H9 (cell line): ENCODE measurements at regions not wholly inside any gene's neighbourhood (a gene's known extent, or its start where the extent isn't known, plus 50 kb on each side); places are given as distances from the start of the nearest gene placed in this dataset.

ENCODE experiments used
- DNase-seq: peaks from one replicate; pipeline ENCODE4 v3.0.0-alpha.2; 2017
- H2AFZ ChIP-seq: one replicate; pipeline ENCODE4 v1.6.1; 2013; ENCODE audit warnings: mild to moderate bottlenecking, low read length, control low read depth, moderate library complexity
- H2AK5ac ChIP-seq: 2 replicates; pipeline ENCODE4 v1.6.1; 2013; ENCODE audit warnings: low read length, control low read depth, mixed read lengths; ENCODE audit not compliant: insufficient read length
- H2BK120ac ChIP-seq: one replicate; pipeline ENCODE4 v1.6.1; 2013; ENCODE audit warnings: low read depth, mild to moderate bottlenecking, low read length, control low read depth, inconsistent platforms; ENCODE audit not compliant: poor library complexity, severe bottlenecking
- H2BK12ac ChIP-seq: 2 replicates; pipeline ENCODE4 v1.6.1; 2013; ENCODE audit warnings: low read length, control low read depth, mixed read lengths, low read depth; ENCODE audit not compliant: insufficient read length
- H2BK15ac ChIP-seq: 2 replicates; pipeline ENCODE4 v1.6.1; 2013; ENCODE audit warnings: low read depth, low read length, control low read depth
- H2BK20ac ChIP-seq: one replicate; pipeline ENCODE4 v1.6.1; 2013; ENCODE audit warnings: low read depth, mild to moderate bottlenecking, low read length, control low read depth, inconsistent platforms; ENCODE audit not compliant: poor library complexity, severe bottlenecking
- H2BK5ac ChIP-seq: 2 replicates; pipeline ENCODE4 v1.6.1; 2013; ENCODE audit warnings: low read length, control low read depth, mixed read lengths; ENCODE audit not compliant: insufficient read length
- H3K14ac ChIP-seq: 2 replicates; pipeline ENCODE4 v1.6.1; 2013; ENCODE audit warnings: low read length, control low read depth; ENCODE audit not compliant: insufficient read depth
- H3K18ac ChIP-seq: 2 replicates; pipeline ENCODE4 v1.6.1; 2013; ENCODE audit warnings: low read depth, mild to moderate bottlenecking, mixed read lengths, low read length, control low read depth; ENCODE audit not compliant: insufficient read length
- H3K23ac ChIP-seq: 2 replicates; pipeline ENCODE4 v1.6.1; 2013; ENCODE audit warnings: low read length, control low read depth, mixed read lengths, low read depth; ENCODE audit not compliant: insufficient read length
- H3K23me2 ChIP-seq: 2 replicates; pipeline ENCODE4 v1.6.1; 2013; ENCODE audit warnings: low read depth, mild to moderate bottlenecking, mixed read lengths, low read length, control low read depth; ENCODE audit not compliant: insufficient read length, poor library complexity, severe bottlenecking
- H3K27ac ChIP-seq: 2 replicates; pipeline ENCODE4 v1.5.1; 2013; ENCODE audit warnings: low read length, control low read depth, mixed read lengths, low read depth; ENCODE audit not compliant: insufficient read length
- H3K27me3 ChIP-seq: 2 replicates; pipeline ENCODE4 v1.6.1; 2013; ENCODE audit warnings: low read length, control low read depth, inconsistent platforms; ENCODE audit not compliant: insufficient read depth
- H3K4ac ChIP-seq: 2 replicates; pipeline ENCODE4 v1.6.1; 2013; ENCODE audit warnings: low read depth, mild to moderate bottlenecking, control low read depth, inconsistent platforms, low read length, moderate library complexity
- H3K4me1 ChIP-seq: 2 replicates; pipeline ENCODE4 v1.6.1; 2013; ENCODE audit warnings: low read length, control low read depth, inconsistent platforms; ENCODE audit not compliant: insufficient read depth
- H3K4me2 ChIP-seq: 2 replicates; pipeline ENCODE4 v1.6.1; 2013; ENCODE audit warnings: low read length, control low read depth, mixed read lengths; ENCODE audit not compliant: insufficient read length, insufficient read depth
- H3K56ac ChIP-seq: 2 replicates; pipeline ENCODE4 v1.6.1; 2013; ENCODE audit warnings: low read depth, mild to moderate bottlenecking, mixed read lengths, low read length, control low read depth; ENCODE audit not compliant: insufficient read length
- H3K79me1 ChIP-seq: 2 replicates; pipeline ENCODE4 v1.6.1; 2013; ENCODE audit warnings: low read depth, mild to moderate bottlenecking, moderate library complexity, low read length, control low read depth, inconsistent platforms; ENCODE audit not compliant: insufficient read depth, poor library complexity, severe bottlenecking
- H3K79me2 ChIP-seq: 2 replicates; pipeline ENCODE4 v1.6.1; 2013; ENCODE audit warnings: low read length, control low read depth, inconsistent platforms; ENCODE audit not compliant: insufficient read depth
- H3K9ac ChIP-seq: 2 replicates; pipeline ENCODE4 v1.6.1; 2013; ENCODE audit warnings: low read length, control low read depth, mixed read lengths; ENCODE audit not compliant: insufficient read length; ENCODE audit errors: extremely low read depth
- H3K9me3 ChIP-seq: one replicate; pipeline ENCODE4 v1.6.1; 2013; ENCODE audit warnings: low read depth, low read length, inconsistent platforms; ENCODE audit not compliant: control insufficient read depth
- H3T11ph ChIP-seq: one replicate; pipeline ENCODE4 v1.6.1; 2013; ENCODE audit warnings: mild to moderate bottlenecking, low read length, control low read depth, inconsistent platforms
- H4K20me1 ChIP-seq: one replicate; pipeline ENCODE4 v1.6.1; 2013; ENCODE audit not compliant: control insufficient read depth, insufficient read length, insufficient read depth
- H4K5ac ChIP-seq: 2 replicates; pipeline ENCODE4 v1.6.1; 2013; ENCODE audit warnings: low read depth, mild to moderate bottlenecking, mixed read lengths, low read length, control low read depth; ENCODE audit not compliant: insufficient read length
- H4K8ac ChIP-seq: replicated peaks from 2 replicates; pipeline ENCODE4 v1.6.1; 2013; ENCODE audit warnings: low read length, control low read depth, mixed read lengths, low read depth; ENCODE audit not compliant: insufficient read length
- H4K91ac ChIP-seq: 2 replicates; pipeline ENCODE4 v1.6.1; 2013; ENCODE audit warnings: low read depth, mild to moderate bottlenecking, moderate library complexity, mixed read lengths, low read length, control low read depth; ENCODE audit not compliant: insufficient read length
- H3K27ac Mint-ChIP-seq, 3 experiments: 2 replicates in 2 of 3; 3 replicates in 1 of 3; pipeline ENCODE4 v1.8.0; 2020 to 2021; ENCODE audit warnings: mixed read lengths in 3 of 3, mild to moderate bottlenecking in 1 of 3, moderate library complexity in 1 of 3
- H3K27me3 Mint-ChIP-seq: 2 replicates; pipeline ENCODE4 v1.8.0; 2021; ENCODE audit warnings: low read depth, mild to moderate bottlenecking, moderate library complexity, mixed read lengths
- H3K36me3 Mint-ChIP-seq, 3 experiments: 2 replicates in 2 of 3; 3 replicates in 1 of 3; pipeline ENCODE4 v1.8.0; 2020 to 2021; ENCODE audit warnings: low read depth in 3 of 3, mixed read lengths in 3 of 3; ENCODE audit not compliant: insufficient read depth in 1 of 3
- H3K4me1 Mint-ChIP-seq, 2 experiments: 2 replicates each; pipeline ENCODE4 v1.8.0; 2020; ENCODE audit warnings: mixed read lengths in 2 of 2
- H3K4me3 Mint-ChIP-seq, 2 experiments: 2 replicates in 1 of 2; 3 replicates in 1 of 2; pipeline ENCODE4 v1.8.0; 2020 to 2021; ENCODE audit warnings: mild to moderate bottlenecking in 2 of 2, mixed read lengths in 2 of 2, moderate library complexity in 1 of 2
- H3K9me3 Mint-ChIP-seq, 2 experiments: 2 replicates in 1 of 2; 3 replicates in 1 of 2; pipeline ENCODE4 v1.8.0; 2020; ENCODE audit warnings: mild to moderate bottlenecking in 2 of 2, mixed read lengths in 2 of 2, moderate library complexity in 1 of 2
- CTCF ChIP-seq: fragments of 200-600 bp; sonication (generic); conservative IDR thresholded peaks from 3 replicates; pipeline ENCODE4 v1.8.0; 2021; ENCODE audit warnings: antibody characterized with exemption, mild to moderate bottlenecking
- WGBS: extraction: QIAGEN DNeasy Blood & Tissue Kit; methylation state at CpG from one replicate; pipeline ENCODE4 v1.1.7; 2013; ENCODE audit warnings: missing lambda C conversion rate, low lambda C conversion rate, mixed read lengths; ENCODE audit not compliant: insufficient read length; ENCODE audit errors: extremely low coverage; 5-methylcytosine and 5-hydroxymethylcytosine counted together

- no peak overlapping the region for H2BK5ac ChIP-seq
- no peak overlapping the region for H4K8ac ChIP-seq
- no peaks in the 10 kb centered on the region for H3K79me1 ChIP-seq
- no peak overlapping the region for H3K4ac ChIP-seq
- no peaks in the 10 kb centered on the region for H4K20me1 ChIP-seq
- H3K4me1 ChIP-seq = 0 out of 2 replicates have a peak, but pooled peaks cover 2% of the 10 kb centered on the region
- H3K79me2 ChIP-seq = no peaks in the 10 kb centered on the region
- no peak overlapping the region for H3K56ac ChIP-seq
- no peak overlapping the region for H3K14ac ChIP-seq
- Mint-ChIP-seq H3K4me3 (no peak overlapping the region), H3K36me3 (peaks cover 4 to 16% (median 7%) of the 10 kb centered on the region in 3 experiments), H3K27ac (peak overlapping the region in 2 of 3 experiments; percentile 20 to 45; a peak in 3 of 7 replicates), H3K9me3 (peaks cover 10 to 15% of the 10 kb centered on the region in 2 experiments), H3K27me3 (no peaks in the 10 kb centered on the region; the same call in none of the 2 replicates), H3K4me1 (peaks cover 14 to 38% of the 10 kb centered on the region in 2 experiments)
- no peak overlapping the region for H2AK5ac ChIP-seq
- no peak for TF ChIP-seq CTCF
- no peak overlapping the region for H4K5ac ChIP-seq
- no peak overlapping the region for H4K91ac ChIP-seq
- H2BK15ac ChIP-seq = no peak overlapping the region
- H3T11ph ChIP-seq = no peak overlapping the region
- no peak overlapping the region for H2AFZ ChIP-seq
- no peak overlapping the region for H2BK120ac ChIP-seq
- WGBS = no CpG with 5 or more reads among the region's 6 CpGs
- no peaks in the 10 kb centered on the region for H3K27me3 ChIP-seq
- H3K4me2 ChIP-seq = no peak overlapping the region
- no peak overlapping the region for H2BK12ac ChIP-seq
- H3K23me2 ChIP-seq = no peaks in the 10 kb centered on the region
- no peak overlapping the region for H3K18ac ChIP-seq
- no peak overlapping the region for H3K23ac ChIP-seq
- DNase-seq = peak; percentile 43
- no peak overlapping the region for H3K27ac ChIP-seq
- no peak overlapping the region for H3K9ac ChIP-seq
- H2BK20ac ChIP-seq = no peak overlapping the region
- H3K9me3 ChIP-seq = no peaks in the 10 kb centered on the region
Measured at GRCh38 chr6:131383421-131384411, 189.3 kb upstream of the ARG1 start.
